SU-DHL-6 (cell line): ENCODE measurements at regions not wholly inside any gene's neighbourhood (a gene's known extent, or its start where the extent isn't known, plus 50 kb on each side); places are given as distances from the start of the nearest gene placed in this dataset.

Experiments
- H2AFZ ChIP-seq: fragments of 200-600 bp; sonication (generic); 2 replicates; pipeline ENCODE4 v1.6.1; 2014; ENCODE audit warnings: low read depth, mild to moderate bottlenecking, moderate library complexity, mixed read lengths, antibody characterized with exemption, low read length; ENCODE audit not compliant: severe bottlenecking
- H3F3A ChIP-seq: fragments of 200-600 bp; shearing (Covaris generic); 2 replicates; pipeline ENCODE4 v1.6.0; 2016; ENCODE audit warnings: antibody characterized with exemption, mild to moderate bottlenecking; ENCODE audit not compliant: insufficient read depth
- H3K27ac ChIP-seq: fragments of 200-600 bp; sonication (generic); 2 replicates; pipeline ENCODE4 v1.5.1; 2016; ENCODE audit warnings: low read depth, mild to moderate bottlenecking, low read length, moderate library complexity, mixed read lengths
- H3K27me3 ChIP-seq: fragments of 200-600 bp; sonication (generic), shearing (Covaris generic); 2 replicates; pipeline ENCODE4 v1.6.0; 2014; ENCODE audit warnings: mild to moderate bottlenecking, low read length
- H3K36me3 ChIP-seq: fragments of 200-600 bp; sonication (generic); 2 replicates; pipeline ENCODE4 v1.6.1; 2014; ENCODE audit warnings: mild to moderate bottlenecking, low read length, mixed read lengths
- H3K4me2 ChIP-seq: fragments of 300-600, 200-600 bp; shearing (Covaris generic), sonication (generic); 2 replicates; pipeline ENCODE4 v1.6.0; 2014; ENCODE audit warnings: low read length, low read depth, mild to moderate bottlenecking; ENCODE audit not compliant: poor library complexity, severe bottlenecking
- H3K4me3 ChIP-seq: fragments of 200-600 bp; sonication (generic); 2 replicates; pipeline ENCODE4 v1.5.1; 2014; ENCODE audit warnings: antibody characterized with exemption, low read length, mild to moderate bottlenecking, mixed read lengths; ENCODE audit not compliant: insufficient read depth, poor library complexity, severe bottlenecking
- H3K79me2 ChIP-seq: fragments of 200-600 bp; sonication (generic); 2 replicates; pipeline ENCODE4 v1.6.1; 2014; ENCODE audit warnings: mild to moderate bottlenecking, low read length, moderate library complexity; ENCODE audit not compliant: insufficient read depth
- H3K9ac ChIP-seq: fragments of 200-600 bp; sonication (generic); 2 replicates; pipeline ENCODE4 v1.7.0; 2014; ENCODE audit warnings: mild to moderate bottlenecking, low read length
- H3K9me2 ChIP-seq: fragments of 200-600 bp; sonication (generic); replicated peaks from 2 replicates; pipeline ENCODE4 v1.6.1; 2014; ENCODE audit warnings: low read length; ENCODE audit not compliant: insufficient read depth
- H3K9me3 ChIP-seq: fragments of 200-600 bp; sonication (generic); 2 replicates; pipeline ENCODE4 v1.6.1; 2014; ENCODE audit warnings: low read length, mixed read lengths; ENCODE audit not compliant: insufficient read depth
- H4K20me1 ChIP-seq: fragments of 200-600 bp; sonication (generic); 2 replicates; pipeline ENCODE4 v1.6.1; 2014; ENCODE audit warnings: low read depth, mild to moderate bottlenecking, antibody characterized with exemption, low read length, moderate library complexity, mixed read lengths
- EZH2phosphoT487 ChIP-seq: fragments of 200-600 bp; sonication (generic), shearing (Covaris generic); conservative IDR thresholded peaks from 2 replicates; pipeline ENCODE4 v1.6.1; 2018; ENCODE audit warnings: mild to moderate bottlenecking, antibody characterized with exemption, low read length, moderate library complexity, mixed read lengths
- TF ChIP-seq, protein P1 (sequence below): fragments of 200-600 bp; sonication (generic); IDR thresholded peaks from one replicate; pipeline ENCODE4 v1.5.1; 2017; ENCODE audit warnings: antibody characterized with exemption, mild to moderate bottlenecking, low read length, moderate library complexity; ENCODE audit not compliant: insufficient read depth, poor library complexity, severe bottlenecking

DNA sequence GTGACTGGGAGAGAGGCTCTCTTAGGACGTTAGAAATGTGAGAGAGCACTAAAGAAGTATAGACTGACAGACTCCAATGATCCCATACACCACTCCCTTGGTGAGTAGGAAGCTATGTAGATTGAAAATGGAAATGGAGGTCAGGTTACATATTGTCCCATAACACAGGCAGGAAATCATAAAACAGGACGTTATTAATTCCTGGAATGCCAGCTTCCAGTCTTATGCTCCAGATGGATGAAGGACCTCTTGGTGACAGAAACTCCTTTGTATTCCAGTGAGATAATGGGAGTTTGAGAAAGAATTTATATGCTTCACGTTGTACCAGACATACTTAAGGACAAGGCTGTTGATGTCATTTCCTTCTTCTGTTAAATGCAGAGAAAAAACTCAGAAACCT lies 338.2 kb upstream of the ITGA1 start:
- Histone ChIP-seq H3K27ac (no peak overlapping the region), H2AFZ (no peak overlapping the region), H3K4me3 (no peak overlapping the region), H4K20me1 (no peaks in the 10 kb centered on the region), H3K4me2 (no peak overlapping the region), H3F3A (no peaks in the 10 kb centered on the region), H3K9me2 (no peaks in the 10 kb centered on the region), H3K79me2 (no peaks in the 10 kb centered on the region), H3K9me3 (no peaks in the 10 kb centered on the region), H3K9ac (no peak overlapping the region), H3K36me3 (no peaks in the 10 kb centered on the region), H3K27me3 (no peaks in the 10 kb centered on the region)
- TF ChIP-seq EZH2phosphoT487: no peak
- TF ChIP-seq, protein P1, sequence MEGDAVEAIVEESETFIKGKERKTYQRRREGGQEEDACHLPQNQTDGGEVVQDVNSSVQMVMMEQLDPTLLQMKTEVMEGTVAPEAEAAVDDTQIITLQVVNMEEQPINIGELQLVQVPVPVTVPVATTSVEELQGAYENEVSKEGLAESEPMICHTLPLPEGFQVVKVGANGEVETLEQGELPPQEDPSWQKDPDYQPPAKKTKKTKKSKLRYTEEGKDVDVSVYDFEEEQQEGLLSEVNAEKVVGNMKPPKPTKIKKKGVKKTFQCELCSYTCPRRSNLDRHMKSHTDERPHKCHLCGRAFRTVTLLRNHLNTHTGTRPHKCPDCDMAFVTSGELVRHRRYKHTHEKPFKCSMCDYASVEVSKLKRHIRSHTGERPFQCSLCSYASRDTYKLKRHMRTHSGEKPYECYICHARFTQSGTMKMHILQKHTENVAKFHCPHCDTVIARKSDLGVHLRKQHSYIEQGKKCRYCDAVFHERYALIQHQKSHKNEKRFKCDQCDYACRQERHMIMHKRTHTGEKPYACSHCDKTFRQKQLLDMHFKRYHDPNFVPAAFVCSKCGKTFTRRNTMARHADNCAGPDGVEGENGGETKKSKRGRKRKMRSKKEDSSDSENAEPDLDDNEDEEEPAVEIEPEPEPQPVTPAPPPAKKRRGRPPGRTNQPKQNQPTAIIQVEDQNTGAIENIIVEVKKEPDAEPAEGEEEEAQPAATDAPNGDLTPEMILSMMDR: no peak

DNA sequence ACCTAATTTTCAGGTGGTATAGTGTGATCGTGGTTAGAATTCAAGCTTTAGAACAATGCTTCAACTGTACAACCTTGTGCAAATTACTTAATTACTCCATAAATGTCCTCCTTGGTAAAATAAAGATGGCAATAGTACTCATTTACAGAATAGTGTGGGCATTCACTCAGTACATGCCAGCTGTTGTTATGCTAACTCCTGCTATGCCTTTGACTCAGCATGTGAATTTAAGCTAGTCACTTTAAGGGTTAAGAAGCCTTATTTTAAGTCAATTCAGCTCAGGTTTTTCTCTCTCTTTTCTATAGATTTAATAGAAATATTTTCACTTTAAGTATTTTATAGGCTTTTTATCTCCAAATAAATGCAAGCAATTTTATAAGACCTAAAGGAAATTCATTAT lies 335.6 kb upstream of the ITGA1 start:
- no peak for TF ChIP-seq EZH2phosphoT487
- TF ChIP-seq, protein P1: no peak
- H3K4me2 ChIP-seq: no peak overlapping the region

DNA sequence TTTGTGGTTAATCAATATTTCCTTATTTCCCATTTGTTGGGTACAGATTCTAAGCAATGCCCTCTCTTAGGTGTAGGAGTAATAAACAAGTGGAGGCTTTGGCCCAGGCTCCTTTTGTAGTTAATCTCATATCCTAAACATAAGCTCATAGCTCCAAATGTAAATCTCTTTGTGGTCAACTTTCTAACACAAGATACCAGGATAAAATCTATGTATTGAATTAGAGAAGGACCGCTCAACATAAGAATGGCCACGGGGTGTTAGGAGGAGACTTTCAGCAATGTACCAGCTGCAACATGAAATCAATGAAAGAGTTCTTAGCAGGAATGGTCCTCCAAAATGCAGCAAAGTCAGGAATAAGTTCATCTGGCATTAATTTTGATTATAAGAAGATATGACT lies 334.5 kb upstream of the ITGA1 start:
- Histone ChIP-seq H4K20me1 (no peaks in the 10 kb centered on the region), H3K79me2 (no peaks in the 10 kb centered on the region), H3K4me3 (no peak overlapping the region), H2AFZ (no peak overlapping the region), H3K9me3 (no peaks in the 10 kb centered on the region), H3K9me2 (no peaks in the 10 kb centered on the region), H3K4me2 (no peak overlapping the region), H3K36me3 (no peaks in the 10 kb centered on the region), H3K27ac (no peak overlapping the region), H3K27me3 (no peaks in the 10 kb centered on the region), H3F3A (no peaks in the 10 kb centered on the region), H3K9ac (no peak overlapping the region)
- TF ChIP-seq EZH2phosphoT487: no peak
- TF ChIP-seq, protein P1: no peak

More for the DNA sequence above, 335.6 kb upstream of the ITGA1 start:
- H3K27me3 ChIP-seq: no peaks in the 10 kb centered on the region
- H3K79me2 ChIP-seq: no peaks in the 10 kb centered on the region
- no peak overlapping the region for H3K9ac ChIP-seq
- H2AFZ ChIP-seq: no peak overlapping the region
- H3K9me3 ChIP-seq: no peaks in the 10 kb centered on the region
- H4K20me1 ChIP-seq: no peaks in the 10 kb centered on the region
- H3K27ac ChIP-seq: no peak overlapping the region
- H3K9me2 ChIP-seq: no peaks in the 10 kb centered on the region
- H3K4me3 ChIP-seq: no peak overlapping the region
- H3K36me3 ChIP-seq: no peaks in the 10 kb centered on the region
- no peaks in the 10 kb centered on the region for H3F3A ChIP-seq

DNA sequence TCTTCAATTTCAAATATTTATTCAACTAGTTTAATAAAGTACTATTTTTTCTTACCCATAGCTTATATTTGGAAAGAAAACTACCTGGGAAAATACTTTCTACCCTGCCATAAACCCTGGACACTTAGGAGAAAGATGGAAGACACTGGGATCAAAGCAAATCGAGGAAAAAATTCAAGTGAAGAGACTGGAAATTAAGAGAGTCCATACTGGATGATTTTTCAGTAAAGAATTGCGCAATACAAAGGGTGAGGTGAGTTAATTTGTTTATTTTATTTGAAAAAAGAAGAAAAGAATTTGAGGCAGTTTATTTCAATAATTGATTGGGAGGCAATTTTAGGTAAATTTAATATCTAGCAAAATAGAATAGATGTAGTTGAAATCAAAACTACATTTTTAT lies 331.8 kb upstream of the ITGA1 start:
- no peaks in the 10 kb centered on the region for H3K27me3 ChIP-seq
- no peak overlapping the region for H3K9ac ChIP-seq
- H3K9me2 ChIP-seq: no peaks in the 10 kb centered on the region
- H3K4me2 ChIP-seq: no peak overlapping the region
- H2AFZ ChIP-seq: no peak overlapping the region
- H3K4me3 ChIP-seq: no peak overlapping the region
- H3K36me3 ChIP-seq: no peaks in the 10 kb centered on the region
- H3K9me3 ChIP-seq: no peaks in the 10 kb centered on the region
- H4K20me1 ChIP-seq: no peaks in the 10 kb centered on the region
- no peaks in the 10 kb centered on the region for H3F3A ChIP-seq
- TF ChIP-seq, protein P1: no peak
- TF ChIP-seq EZH2phosphoT487: no peak
- no peak overlapping the region for H3K27ac ChIP-seq
- no peaks in the 10 kb centered on the region for H3K79me2 ChIP-seq
